Erythroblast (primary cell): ENCODE measurements at regions not wholly inside any gene's neighbourhood (a gene's known extent, or its start where the extent isn't known, plus 50 kb on each side); places are given as distances from the start of the nearest gene placed in this dataset.

ENCODE experiments used
- GATA1 ChIP-seq: IDR thresholded peaks from 2 replicates; pipeline ENCODE4 v1.6.1; 2011; ENCODE audit warnings: low read depth, mild to moderate bottlenecking, control low read depth, low read length, moderate library complexity
- POLR2A ChIP-seq: IDR thresholded peaks from 2 replicates; pipeline ENCODE4 v1.6.1; 2011; ENCODE audit warnings: mild to moderate bottlenecking, low read length

GRCh38 chr3:40608091-40608490 is 83.3 kb downstream of the ZNF621 start:
- TF ChIP-seq POLR2A (no peak), GATA1 (no peak)
